Coronary artery (tissue), 2 donors: ENCODE measurements at regions not wholly inside any gene's neighbourhood (a gene's known extent, or its start where the extent isn't known, plus 50 kb on each side); places are given as distances from the start of the nearest gene placed in this dataset.

ENCODE experiments used
- DNase-seq: peaks from one replicate; pipeline ENCODE4 v3.0.0-alpha.2; 2017; ENCODE audit warnings: low spot score
- H3K27ac ChIP-seq, 2 donors: fragments of 200-600 bp; sonication (generic); one replicate each; pipeline ENCODE4 v1.5.1; 2016 to 2019
- H3K4me3 ChIP-seq: fragments of 200-600 bp; sonication (generic); 2 replicates; pipeline ENCODE4 v1.5.1; 2016; ENCODE audit warnings: mild to moderate bottlenecking, moderate library complexity
- CTCF ChIP-seq: fragments of 200-600 bp; sonication (generic); IDR thresholded peaks from one replicate; pipeline ENCODE4 v1.5.1; 2019; ENCODE audit warnings: antibody characterized with exemption

GRCh38 chr14:34350903-34351302 lies 111.1 kb downstream of the SPTSSA start:
- no peak overlapping the region for H3K27ac ChIP-seq
- no peak for DNase-seq

GRCh38 chr14:34348592-34348991 lies 113.4 kb downstream of the SPTSSA start:
- no peak overlapping the region for H3K4me3 ChIP-seq
- TF ChIP-seq CTCF, result no peak
- no peak for DNase-seq
- H3K27ac ChIP-seq, result no peak overlapping the region

More at GRCh38 chr14:34350903-34351302, 111.1 kb downstream of the SPTSSA start:
- TF ChIP-seq CTCF, result no peak
- no peak overlapping the region for H3K4me3 ChIP-seq

- no peak overlapping the region for H3K27ac ChIP-seq
- DNase-seq, result no peak
- no peak for TF ChIP-seq CTCF
- no peak overlapping the region for H3K4me3 ChIP-seq
Measured at GRCh38 chr14:34347683-34348082, 114.4 kb downstream of the SPTSSA start.

- no peak for TF ChIP-seq CTCF
- no peak overlapping the region for H3K4me3 ChIP-seq
Measured at GRCh38 chr14:34345718-34346465, 116.1 kb downstream of the SPTSSA start.

GRCh38 chr14:34344318-34344717 lies 117.7 kb downstream of the SPTSSA start:
- no peak for TF ChIP-seq CTCF
- Histone ChIP-seq H3K4me3 (no peak overlapping the region), H3K27ac (no peak overlapping the region)
- DNase-seq, result no peak

More at GRCh38 chr14:34345718-34346465, 116.1 kb downstream of the SPTSSA start:
- no peak overlapping the region for H3K27ac ChIP-seq
- DNase-seq, result no peak

GRCh38 chr14:34340025-34340625 lies 121.9 kb downstream of the SPTSSA start:
- H3K4me3 ChIP-seq, result no peak overlapping the region
- no peak for DNase-seq
- no peak overlapping the region for H3K27ac ChIP-seq
- TF ChIP-seq CTCF, result no peak

GRCh38 chr14:34338056-34338455 lies 124.0 kb downstream of the SPTSSA start:
- no peak for TF ChIP-seq CTCF
- H3K27ac ChIP-seq, result no peak overlapping the region
- no peak for DNase-seq
- no peak overlapping the region for H3K4me3 ChIP-seq
